HG02759 (cell line): ENCODE measurements at regions not wholly inside any gene's neighbourhood (a gene's known extent, or its start where the extent isn't known, plus 50 kb on each side); places are given as distances from the start of the nearest gene placed in this dataset.
"Not testable (repeated sequence)": the region's sequence is repeated elsewhere in the genome, so short reads cannot be mapped to it uniquely, and the experiment has no call there.

Experiments
- ATAC-seq: cut with Tn5 transposase; IDR thresholded peaks from one replicate; pipeline ENCODE4 v1.9.1; 2021; ENCODE audit warnings: mild to moderate bottlenecking, moderate library complexity; ENCODE audit not compliant: unreplicated experiment

GRCh38 chr11:109480251-109480650 lies 58.3 kb downstream of the C11orf87 start:
- no peak for ATAC-seq

- no peak for ATAC-seq
These were observed 64.1 kb downstream of the C11orf87 start for GRCh38 chr11:109486129-109486528.

GRCh38 chr11:109490953-109491635 lies 69.1 kb downstream of the C11orf87 start:
- no peak for ATAC-seq

GRCh38 chr11:109506115-109506514 lies 84.1 kb downstream of the C11orf87 start:
- ATAC-seq: no peak

GRCh38 chr11:109507331-109507730 lies 85.3 kb downstream of the C11orf87 start:
- no peak for ATAC-seq

GRCh38 chr11:109507836-109508561 lies 86.0 kb downstream of the C11orf87 start:
- no peak for ATAC-seq

GRCh38 chr11:109508943-109509342 lies 87.0 kb downstream of the C11orf87 start:
- ATAC-seq: no peak

DNA sequence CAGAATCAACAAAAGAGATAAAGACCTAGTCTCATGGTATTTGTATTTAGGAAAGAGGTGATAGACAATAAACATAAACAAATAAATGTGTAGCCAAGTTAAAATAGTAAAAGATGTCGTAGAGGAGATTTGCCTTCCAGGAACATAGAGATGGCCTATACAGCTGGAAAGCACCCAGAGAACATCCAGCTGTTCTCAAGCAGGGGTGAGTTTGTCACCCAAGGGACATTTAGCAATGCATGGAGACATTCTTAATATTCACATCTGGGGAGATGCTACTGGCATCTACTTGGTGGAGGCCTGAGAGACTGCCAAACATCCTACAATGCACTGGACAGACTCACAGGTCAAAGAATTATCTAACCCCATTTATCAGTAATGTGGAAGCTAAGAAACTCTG lies 88.3 kb downstream of the C11orf87 start:
- ATAC-seq: no peak

- ATAC-seq: no peak
These were observed 89.6 kb downstream of the C11orf87 start for GRCh38 chr11:109511598-109511997.

GRCh38 chr11:109512249-109512648 lies 90.3 kb downstream of the C11orf87 start:
- ATAC-seq: no peak

- ATAC-seq: peak; percentile 52
These were observed 90.7 kb downstream of the C11orf87 start for GRCh38 chr11:109512680-109513079.

GRCh38 chr11:109514313-109515018 lies 92.5 kb downstream of the C11orf87 start:
- ATAC-seq: peak; percentile 58

GRCh38 chr11:109519253-109519652 lies 97.3 kb downstream of the C11orf87 start:
- ATAC-seq: no peak

DNA sequence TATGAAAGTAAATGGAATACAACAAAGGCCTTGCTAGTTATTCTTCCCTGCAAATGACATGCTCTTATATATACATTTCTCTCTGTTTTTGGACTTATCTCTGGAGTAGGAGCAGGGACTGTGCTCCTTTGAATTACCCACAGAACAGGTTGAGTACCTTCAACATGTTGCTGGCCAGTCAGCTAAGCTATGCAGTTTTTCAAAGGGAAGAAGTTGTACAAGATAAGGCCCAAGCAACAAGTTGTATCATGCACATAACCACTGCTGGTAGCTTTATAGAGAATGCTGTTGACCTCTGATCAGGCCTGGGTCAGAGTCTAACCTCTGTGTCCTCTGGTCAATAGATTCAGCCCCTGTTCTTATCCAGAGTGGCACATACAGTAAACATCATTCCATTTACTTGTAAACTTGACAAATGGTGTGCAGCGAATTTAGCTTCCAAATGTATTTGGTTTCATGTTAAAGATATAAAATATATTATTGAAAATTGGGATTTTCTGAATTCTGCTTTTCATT lies 99.6 kb downstream of the C11orf87 start:
- no peak for ATAC-seq

DNA sequence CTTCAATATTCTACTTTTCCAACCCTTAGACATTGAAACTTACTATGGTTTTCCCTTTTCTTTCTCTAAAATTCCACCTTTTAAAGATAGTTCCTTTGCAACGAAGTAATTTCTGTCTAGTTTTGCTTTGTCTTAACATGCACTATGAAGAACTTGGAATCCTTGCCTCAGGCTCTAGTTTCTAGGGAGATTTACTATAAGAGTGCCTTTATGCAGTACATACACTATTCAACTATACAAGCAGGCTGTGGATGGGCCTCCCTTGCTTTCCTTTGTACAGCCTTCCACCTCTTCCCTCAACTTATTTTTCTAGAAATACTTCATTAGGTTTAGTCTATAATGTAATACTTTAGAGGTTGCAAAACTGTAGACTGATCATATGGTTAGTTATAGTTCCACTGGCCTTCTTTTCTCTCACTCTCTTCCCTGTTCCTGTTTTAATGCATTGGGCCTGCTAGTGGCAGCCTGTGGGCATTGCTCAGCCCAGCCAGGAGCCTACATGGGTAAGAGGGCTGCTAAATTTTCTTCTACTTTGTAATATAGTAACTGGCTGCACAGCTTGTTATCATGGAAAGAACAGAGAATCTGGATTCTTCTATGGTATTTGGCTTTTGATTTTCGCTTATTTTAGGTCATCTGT lies 100.2 kb downstream of the C11orf87 start:
- ATAC-seq: no peak

GRCh38 chr11:109525636-109526035 lies 103.6 kb downstream of the C11orf87 start:
- not testable (repeated sequence) for ATAC-seq

GRCh38 chr11:109526061-109526460 lies 104.1 kb downstream of the C11orf87 start:
- no peak for ATAC-seq

DNA sequence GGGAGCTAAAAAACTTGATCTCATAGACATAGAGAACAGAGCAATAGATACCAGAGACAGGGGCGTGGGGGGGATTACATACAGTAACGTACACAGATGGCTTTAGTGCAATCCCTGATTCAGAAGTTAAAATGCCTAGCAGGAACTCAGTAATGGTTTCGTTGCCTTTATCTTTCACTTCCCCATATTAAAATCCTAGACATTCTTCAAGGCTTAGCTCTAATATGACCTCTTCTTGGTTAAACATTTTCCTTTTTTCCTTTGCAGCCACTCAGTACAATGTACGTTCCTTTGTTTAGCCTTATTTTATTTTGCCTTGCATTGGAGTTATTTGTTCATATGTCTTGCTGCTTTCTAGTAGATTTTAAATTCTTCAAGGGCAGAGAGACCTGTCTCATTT lies 104.9 kb downstream of the C11orf87 start:
- ATAC-seq: no peak

GRCh38 chr11:109527496-109527895 lies 105.5 kb downstream of the C11orf87 start:
- no peak for ATAC-seq

DNA sequence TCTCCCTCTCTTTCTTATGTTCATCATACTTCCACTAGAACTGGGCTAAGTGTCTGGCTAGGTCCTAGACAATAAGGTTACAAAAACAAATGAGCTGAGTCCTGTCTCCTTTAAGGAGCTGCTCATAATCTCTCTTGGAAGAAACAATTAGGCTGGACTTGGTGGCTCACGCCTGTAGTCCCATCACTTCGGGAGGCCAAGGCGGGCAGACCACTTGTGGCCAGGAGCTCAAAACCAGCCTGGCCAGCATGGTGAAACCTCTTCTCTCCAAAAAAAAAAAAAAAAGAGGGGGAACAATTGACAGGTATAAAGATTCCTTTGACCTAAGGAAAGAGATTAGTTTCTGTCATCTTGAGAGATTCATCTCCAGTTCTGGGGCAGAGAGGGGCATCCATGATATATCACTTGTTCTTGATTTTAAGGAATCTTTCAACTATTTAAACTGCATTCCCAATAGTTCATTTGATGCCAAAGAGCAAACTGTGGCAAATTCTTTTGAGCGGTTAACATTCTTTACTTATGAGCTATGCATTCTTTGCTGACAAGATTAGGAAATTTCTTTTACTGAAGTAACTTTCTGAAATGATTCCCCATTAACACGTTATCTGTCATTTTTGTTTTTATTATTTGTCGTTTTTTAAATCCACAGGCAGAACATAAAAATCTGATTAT lies 125.5 kb downstream of the C11orf87 start:
- ATAC-seq: no peak

GRCh38 chr11:109552376-109552775 lies 130.4 kb downstream of the C11orf87 start:
- ATAC-seq: no peak
